CD4-positive, alpha-beta memory T cell (primary cell): ENCODE measurements at regions not wholly inside any gene's neighbourhood (a gene's known extent, or its start where the extent isn't known, plus 50 kb on each side); places are given as distances from the start of the nearest gene placed in this dataset.

Experiments used
- CTCF ChIA-PET: fragments of 350-600 bp; sonication (Branson Sonifier 250); formaldehyde crosslinking; loops from one replicate; lab custom pipeline; 2021; ENCODE audit warnings: inconsistent platforms; ENCODE audit not compliant: partially characterized antibody; lab: Charles Lee
- POLR2A ChIA-PET: fragments of 350-600 bp; sonication (Branson Sonifier 250); formaldehyde crosslinking; loops from one replicate; lab custom pipeline; 2021; ENCODE audit not compliant: partially characterized antibody; lab: Charles Lee
- DNase-seq, 5 donors: peaks; one replicate each; pipeline versions ENCODE4 v3.0.0 to v3.0.0-alpha.2; 2020 to 2022; ENCODE audit warnings: mixed read lengths in 1 of 5
- H3K27ac ChIP-seq: one replicate; pipeline ENCODE4 v1.7.0; 2013; ENCODE audit warnings: low read depth, low read length
- H3K27me3 ChIP-seq: 2 replicates; pipeline ENCODE4 v1.7.0; 2013; ENCODE audit warnings: mild to moderate bottlenecking, low read length, moderate library complexity; ENCODE audit not compliant: insufficient read depth
- H3K36me3 ChIP-seq: 2 replicates; pipeline ENCODE4 v1.7.0; 2013; ENCODE audit warnings: mild to moderate bottlenecking, low read length, moderate library complexity; ENCODE audit not compliant: insufficient read depth
- H3K4me1 ChIP-seq: 2 replicates; pipeline ENCODE4 v1.7.0; 2013; ENCODE audit warnings: mild to moderate bottlenecking, low read length, moderate library complexity; ENCODE audit not compliant: insufficient read depth
- H3K4me3 ChIP-seq, 2 donors: one replicate each; pipeline ENCODE4 v1.7.0; 2013; ENCODE audit warnings: low read length in 2 of 2, mild to moderate bottlenecking in 1 of 2
- H3K9me3 ChIP-seq, 2 donors: one replicate each; pipeline ENCODE4 v1.7.0; 2013; ENCODE audit warnings: low read length in 2 of 2, control low read depth in 1 of 2; ENCODE audit not compliant: control insufficient read depth in 1 of 2
- H3K27ac Mint-ChIP-seq, 7 donors: one replicate each; pipeline ENCODE4 v1.8.0; 2020 to 2021; ENCODE audit warnings: mixed read lengths in 7 of 7, mild to moderate bottlenecking in 6 of 7, inconsistent platforms in 3 of 7, moderate library complexity in 3 of 7
- H3K27me3 Mint-ChIP-seq, 2 donors: one replicate each; pipeline ENCODE4 v1.8.0; 2020 to 2021; ENCODE audit warnings: mixed read lengths in 2 of 2
- H3K36me3 Mint-ChIP-seq, 2 donors: one replicate each; pipeline ENCODE4 v1.8.0; 2020 to 2021; ENCODE audit warnings: mixed read lengths in 2 of 2, inconsistent platforms in 1 of 2, mild to moderate bottlenecking in 1 of 2
- H3K4me1 Mint-ChIP-seq, 4 donors: one replicate each; pipeline ENCODE4 v1.8.0; 2020 to 2021; ENCODE audit warnings: mixed read lengths in 4 of 4, mild to moderate bottlenecking in 1 of 4
- H3K4me3 Mint-ChIP-seq, 8 donors: one replicate each; pipeline ENCODE4 v1.8.0; 2020 to 2021; ENCODE audit warnings: mixed read lengths in 8 of 8, mild to moderate bottlenecking in 7 of 8, moderate library complexity in 6 of 8, inconsistent platforms in 3 of 8
- H3K9me3 Mint-ChIP-seq, 8 donors: one replicate each; pipeline ENCODE4 v1.8.0; 2020 to 2021; ENCODE audit warnings: mixed read lengths in 8 of 8, mild to moderate bottlenecking in 5 of 8, inconsistent platforms in 3 of 8, moderate library complexity in 1 of 8
- intact Hi-C: fragments of 100-400 bp; cut with micrococcal nuclease; formaldehyde crosslinking; loops from one replicate; pipeline ENCODE4 v1.15.1; 2023

GRCh38 chr3:73225146-73225855, 163.8 kb downstream of the EBLN2 start:
- POLR2A ChIA-PET, result no interaction called here
- Mint-ChIP-seq H3K9me3 (peaks cover 0 to 3% (median 0%) of the 10 kb centered on the region in 8 donors), H3K27ac (no peak overlapping the region), H3K36me3 (no peaks in the 10 kb centered on the region), H3K4me3 (no peak overlapping the region), H3K27me3 (peaks cover 1 to 2% of the 10 kb centered on the region in 2 donors), H3K4me1 (no peaks in the 10 kb centered on the region)
- H3K4me3 ChIP-seq, result no peak overlapping the region
- H3K4me1 ChIP-seq, result no peaks in the 10 kb centered on the region
- intact Hi-C loops, result no loop called here
- H3K27ac ChIP-seq, result no peak overlapping the region
- CTCF ChIA-PET, result no interaction called here
- H3K36me3 ChIP-seq, result no peaks in the 10 kb centered on the region
- H3K9me3 ChIP-seq, result no peaks in the 10 kb centered on the region
- no peaks in the 10 kb centered on the region for H3K27me3 ChIP-seq
- DNase-seq, result no peak

- no peaks in the 10 kb centered on the region for H3K9me3 ChIP-seq
- no peaks in the 10 kb centered on the region for H3K4me1 ChIP-seq
- H3K4me3 ChIP-seq, result no peak overlapping the region
- Mint-ChIP-seq H3K27ac (no peak overlapping the region), H3K9me3 (peaks cover 0 to 3% (median 0%) of the 10 kb centered on the region in 8 donors), H3K4me1 (no peaks in the 10 kb centered on the region), H3K27me3 (peaks cover 1 to 2% of the 10 kb centered on the region in 2 donors), H3K36me3 (no peaks in the 10 kb centered on the region), H3K4me3 (no peak overlapping the region)
- no peak for DNase-seq
- ChIA-PET CTCF (no interaction called here), POLR2A (no interaction called here)
- no peaks in the 10 kb centered on the region for H3K36me3 ChIP-seq
- no peaks in the 10 kb centered on the region for H3K27me3 ChIP-seq
- intact Hi-C loops, result no loop called here
- H3K27ac ChIP-seq, result no peak overlapping the region
These were observed 164.5 kb downstream of the EBLN2 start for GRCh38 chr3:73225991-73226390.

GRCh38 chr3:73228000-73228399, 166.5 kb downstream of the EBLN2 start:
- Histone ChIP-seq H3K4me1 (no peaks in the 10 kb centered on the region), H3K27me3 (no peaks in the 10 kb centered on the region), H3K4me3 (no peak overlapping the region), H3K36me3 (no peaks in the 10 kb centered on the region), H3K27ac (no peak overlapping the region), H3K9me3 (no peaks in the 10 kb centered on the region)
- ChIA-PET POLR2A (no interaction called here), CTCF (no interaction called here)
- DNase-seq, result no peak
- H3K4me1 Mint-ChIP-seq, result no peaks in the 10 kb centered on the region
- no peaks in the 10 kb centered on the region for H3K9me3 Mint-ChIP-seq
- no peak overlapping the region for H3K27ac Mint-ChIP-seq
- no peak overlapping the region for H3K4me3 Mint-ChIP-seq
- H3K27me3 Mint-ChIP-seq, result peaks cover 0 to 1% of the 10 kb centered on the region in 2 donors
- H3K36me3 Mint-ChIP-seq, result no peaks in the 10 kb centered on the region
- intact Hi-C loops, result no loop called here

GRCh38 chr3:73228437-73228836, 167.0 kb downstream of the EBLN2 start:
- intact Hi-C loops, result no loop called here
- no peaks in the 10 kb centered on the region for H3K36me3 ChIP-seq
- no peaks in the 10 kb centered on the region for H3K27me3 ChIP-seq
- H3K27me3 Mint-ChIP-seq, result no peaks in the 10 kb centered on the region
- no peak overlapping the region for H3K4me3 ChIP-seq
- no peak overlapping the region for H3K27ac Mint-ChIP-seq
- H3K36me3 Mint-ChIP-seq, result no peaks in the 10 kb centered on the region
- no peak overlapping the region for H3K4me3 Mint-ChIP-seq
- H3K4me1 Mint-ChIP-seq, result no peaks in the 10 kb centered on the region
- H3K4me1 ChIP-seq, result no peaks in the 10 kb centered on the region
- ChIA-PET CTCF (no interaction called here), POLR2A (no interaction called here)
- no peak overlapping the region for H3K27ac ChIP-seq
- H3K9me3 Mint-ChIP-seq, result no peaks in the 10 kb centered on the region
- H3K9me3 ChIP-seq, result no peaks in the 10 kb centered on the region
- DNase-seq, result no peak

GRCh38 chr3:73228959-73229358, 167.5 kb downstream of the EBLN2 start:
- no peaks in the 10 kb centered on the region for H3K27me3 ChIP-seq
- no peaks in the 10 kb centered on the region for H3K4me1 Mint-ChIP-seq
- no peaks in the 10 kb centered on the region for H3K27me3 Mint-ChIP-seq
- H3K36me3 ChIP-seq, result no peaks in the 10 kb centered on the region
- H3K4me3 ChIP-seq, result no peak overlapping the region
- no peak for DNase-seq
- no peaks in the 10 kb centered on the region for H3K9me3 Mint-ChIP-seq
- no peak overlapping the region for H3K4me3 Mint-ChIP-seq
- H3K9me3 ChIP-seq, result no peaks in the 10 kb centered on the region
- no peak overlapping the region for H3K27ac Mint-ChIP-seq
- H3K36me3 Mint-ChIP-seq, result no peaks in the 10 kb centered on the region
- H3K27ac ChIP-seq, result no peak overlapping the region
- no peaks in the 10 kb centered on the region for H3K4me1 ChIP-seq
- intact Hi-C loops, result no loop called here
- ChIA-PET POLR2A (no interaction called here), CTCF (no interaction called here)

- no peaks in the 10 kb centered on the region for H3K27me3 Mint-ChIP-seq
- H3K36me3 Mint-ChIP-seq, result no peaks in the 10 kb centered on the region
- H3K27ac ChIP-seq, result no peak overlapping the region
- no peaks in the 10 kb centered on the region for H3K9me3 ChIP-seq
- no peak overlapping the region for H3K4me3 ChIP-seq
- ChIA-PET POLR2A (no interaction called here), CTCF (no interaction called here)
- intact Hi-C loops, result no loop called here
- H3K4me3 Mint-ChIP-seq, result no peak overlapping the region
- H3K27ac Mint-ChIP-seq, result no peak overlapping the region
- no peaks in the 10 kb centered on the region for H3K9me3 Mint-ChIP-seq
- DNase-seq, result no peak
- no peaks in the 10 kb centered on the region for H3K4me1 Mint-ChIP-seq
- peaks cover 4% of the 10 kb centered on the region for H3K27me3 ChIP-seq
- H3K36me3 ChIP-seq, result no peaks in the 10 kb centered on the region
- no peaks in the 10 kb centered on the region for H3K4me1 ChIP-seq
These were observed 173.0 kb downstream of the EBLN2 start for GRCh38 chr3:73234354-73235014.

- H3K27ac Mint-ChIP-seq, result no peak overlapping the region
- H3K4me3 Mint-ChIP-seq, result no peak overlapping the region
- intact Hi-C loops, result no loop called here
- Histone ChIP-seq H3K9me3 (no peaks in the 10 kb centered on the region), H3K36me3 (no peaks in the 10 kb centered on the region), H3K4me3 (no peak overlapping the region), H3K27me3 (peaks cover 4% of the 10 kb centered on the region), H3K27ac (no peak overlapping the region), H3K4me1 (no peaks in the 10 kb centered on the region)
- ChIA-PET POLR2A (no interaction called here), CTCF (no interaction called here)
- no peaks in the 10 kb centered on the region for H3K4me1 Mint-ChIP-seq
- H3K36me3 Mint-ChIP-seq, result no peaks in the 10 kb centered on the region
- peaks cover 0 to 2% (median 0%) of the 10 kb centered on the region in 8 donors for H3K9me3 Mint-ChIP-seq
- DNase-seq, result no peak
- H3K27me3 Mint-ChIP-seq, result no peaks in the 10 kb centered on the region
These were observed 174.3 kb downstream of the EBLN2 start for GRCh38 chr3:73235768-73236167.
